Common myeloid progenitor, CD34-positive (primary cell): ENCODE measurements at regions not wholly inside any gene's neighbourhood (a gene's known extent, or its start where the extent isn't known, plus 50 kb on each side); places are given as distances from the start of the nearest gene placed in this dataset.
A peak's percentile ranks its signal among the peaks of the same experiment; 100 is the strongest.

Experiments
- CTCF ChIA-PET: fragments of 350-600 bp; sonication (Branson Sonifier 250); formaldehyde crosslinking; loops from one replicate; lab custom pipeline; 2021; ENCODE audit warnings: antibody characterized with exemption; lab: Charles Lee
- POLR2A ChIA-PET: fragments of 350-600 bp; sonication (Branson Sonifier 250); formaldehyde crosslinking; loops from one replicate; lab custom pipeline; 2021; ENCODE audit warnings: antibody characterized with exemption; lab: Charles Lee
- DNase-seq, 3 donors: peaks; one replicate each; pipeline versions ENCODE4 v3.0.0 to v3.0.0-alpha.2; 2013
- H3K27ac ChIP-seq, 2 experiments: 1 replicate in 1 of 2; 2 replicates in 1 of 2; pipeline ENCODE4 v1.7.0; 2013; ENCODE audit warnings: inconsistent platforms in 2 of 2, low read length in 2 of 2, mild to moderate bottlenecking in 2 of 2, low read depth in 1 of 2, moderate library complexity in 1 of 2; ENCODE audit not compliant: severe bottlenecking in 2 of 2, insufficient read depth in 1 of 2, poor library complexity in 1 of 2
- H3K27me3 ChIP-seq, 5 experiments: replicated peaks in 2 of 5; 1 replicate in 3 of 5; 2 replicates in 2 of 5; pipeline versions ENCODE4 v1.6.1 to v1.7.0; 2013; ENCODE audit warnings: low read length in 4 of 5, mild to moderate bottlenecking in 2 of 5, moderate library complexity in 2 of 5, inconsistent platforms in 1 of 5; ENCODE audit not compliant: insufficient read depth in 5 of 5, control insufficient read depth in 4 of 5
- H3K36me3 ChIP-seq, 4 experiments: 1 replicate in 2 of 4; 2 replicates in 2 of 4; pipeline versions ENCODE4 v1.6.1 to v1.7.0; 2013; ENCODE audit warnings: low read length in 3 of 4, control low read depth in 1 of 4, mild to moderate bottlenecking in 1 of 4; ENCODE audit not compliant: control insufficient read depth in 4 of 4, insufficient read depth in 4 of 4
- H3K4me1 ChIP-seq, 4 experiments: 1 replicate in 3 of 4; 2 replicates in 1 of 4; pipeline versions ENCODE4 v1.6.1 to v1.7.1; 2013; ENCODE audit warnings: low read length in 3 of 4, mild to moderate bottlenecking in 3 of 4, control low read depth in 1 of 4, inconsistent platforms in 1 of 4, moderate library complexity in 1 of 4; ENCODE audit not compliant: control insufficient read depth in 4 of 4, insufficient read depth in 4 of 4; ENCODE audit errors: control extremely low read depth in 1 of 4
- H3K4me3 ChIP-seq, 7 experiments: 1 replicate in 4 of 7; 2 replicates in 3 of 7; pipeline versions ENCODE4 v1.5.1 to v1.7.0; 2013; ENCODE audit warnings: mild to moderate bottlenecking in 7 of 7, low read length in 6 of 7, moderate library complexity in 6 of 7, inconsistent platforms in 2 of 7, low read depth in 2 of 7, control low read depth in 1 of 7; ENCODE audit not compliant: insufficient read depth in 4 of 7, control insufficient read depth in 1 of 7; ENCODE audit errors: extremely low read depth in 1 of 7
- H3K9me3 ChIP-seq, 5 experiments: 1 replicate in 4 of 5; 2 replicates in 1 of 5; pipeline versions ENCODE4 v1.6.1 to v1.7.1; 2013; ENCODE audit warnings: low read length in 4 of 5, mild to moderate bottlenecking in 2 of 5, inconsistent platforms in 1 of 5, low read depth in 1 of 5, moderate library complexity in 1 of 5; ENCODE audit not compliant: control insufficient read depth in 4 of 5, insufficient read depth in 2 of 5; ENCODE audit errors: control extremely low read depth in 1 of 5
- WGBS: methylation state at CpG from one replicate; pipeline ENCODE4 v1.1.5; 2013; ENCODE audit not compliant: insufficient coverage; 5-methylcytosine and 5-hydroxymethylcytosine counted together

DNA sequence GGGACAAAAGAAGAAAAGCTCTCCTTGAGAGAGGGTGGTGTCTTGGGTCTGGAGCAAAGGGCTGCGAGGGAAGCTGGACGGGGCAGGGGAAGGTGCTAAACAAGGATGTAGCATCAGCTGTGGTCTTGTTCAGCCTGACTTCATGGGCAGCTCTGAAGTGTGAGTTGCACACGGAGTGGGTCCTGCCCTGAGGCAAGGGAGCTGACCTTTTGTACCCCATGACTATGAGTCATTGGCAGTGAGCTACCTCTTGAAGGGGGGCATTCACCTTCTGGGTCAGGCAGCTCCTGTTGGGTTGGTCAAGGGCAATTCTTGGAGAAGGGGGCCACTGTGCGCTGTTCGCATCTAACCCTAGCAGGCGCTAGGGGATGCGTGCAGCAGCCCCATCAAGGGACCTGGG lies 151.8 kb downstream of the SMIM20 start:
- no peak for DNase-seq
- no peaks in the 10 kb centered on the region for H3K9me3 ChIP-seq
- H3K27me3 ChIP-seq = peaks cover 0 to 6% (median 0%) of the 10 kb centered on the region in 5 experiments
- ChIA-PET POLR2A (no interaction called here), CTCF (interaction anchor here (1.0 to 1.6 kb wide), 2 partner anchors 259 to 345 kb away, joined by 3 to 5 read pairs; no protein-coding TSS in a partner anchor)
- 100% methylated on average over 2 of the region's 7 CpGs for WGBS
- H3K27ac ChIP-seq = no peak overlapping the region
- no peaks in the 10 kb centered on the region for H3K36me3 ChIP-seq
- H3K4me1 ChIP-seq = no peaks in the 10 kb centered on the region
- no peak overlapping the region for H3K4me3 ChIP-seq

GRCh38 chr4:26067035-26067434 lies 153.0 kb downstream of the SMIM20 start:
- ChIA-PET POLR2A (no interaction called here), CTCF (interaction anchor here (0.9 to 1.3 kb wide), 4 partner anchors 13 to 261 kb away, joined by 3 to 4 read pairs (median 4); no protein-coding TSS in a partner anchor)
- no peaks in the 10 kb centered on the region for H3K36me3 ChIP-seq
- no peak overlapping the region for H3K27ac ChIP-seq
- H3K9me3 ChIP-seq = no peaks in the 10 kb centered on the region
- no peak overlapping the region for H3K4me3 ChIP-seq
- no peaks in the 10 kb centered on the region for H3K4me1 ChIP-seq
- 100% methylated on average over 2 of the region's 5 CpGs for WGBS
- H3K27me3 ChIP-seq = peaks cover 0 to 6% (median 0%) of the 10 kb centered on the region in 5 experiments
- no peak for DNase-seq

DNA sequence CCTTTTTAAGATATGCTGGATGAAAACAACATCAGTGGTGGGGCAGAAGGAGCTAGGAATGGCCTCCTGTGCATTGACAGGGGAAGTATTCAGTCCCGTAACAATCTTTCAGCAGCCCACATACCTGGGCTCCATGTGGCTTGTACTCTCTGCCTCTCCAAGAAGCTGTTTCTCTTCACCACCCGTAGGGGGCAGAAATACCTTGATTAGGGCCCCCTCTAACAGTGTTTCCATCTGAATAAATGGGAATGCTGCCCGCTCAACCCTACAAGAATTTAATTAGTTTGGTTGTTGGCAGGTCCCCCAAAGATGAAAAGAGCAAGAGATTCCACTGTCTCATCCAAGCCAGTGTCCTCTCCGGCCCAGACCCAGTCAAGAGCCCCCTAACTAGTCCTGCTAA lies 155.2 kb downstream of the SMIM20 start:
- H3K27me3 ChIP-seq = peaks cover 0 to 6% (median 0%) of the 10 kb centered on the region in 5 experiments
- no peak overlapping the region for H3K27ac ChIP-seq
- WGBS = 66% methylated on average over 4 of the region's 4 CpGs
- H3K4me1 ChIP-seq = peaks cover 1 to 4% (median 3%) of the 10 kb centered on the region in 4 experiments
- no peak overlapping the region for H3K4me3 ChIP-seq
- ChIA-PET POLR2A (no interaction called here), CTCF (interaction anchor here (0.8 to 1.7 kb wide), 4 partner anchors 10 to 263 kb away, joined by 3 to 4 read pairs (median 4); no protein-coding TSS in a partner anchor)
- DNase-seq = peak in 2 of 3 donors; percentile 9 to 27
- H3K9me3 ChIP-seq = no peaks in the 10 kb centered on the region
- no peaks in the 10 kb centered on the region for H3K36me3 ChIP-seq

DNA sequence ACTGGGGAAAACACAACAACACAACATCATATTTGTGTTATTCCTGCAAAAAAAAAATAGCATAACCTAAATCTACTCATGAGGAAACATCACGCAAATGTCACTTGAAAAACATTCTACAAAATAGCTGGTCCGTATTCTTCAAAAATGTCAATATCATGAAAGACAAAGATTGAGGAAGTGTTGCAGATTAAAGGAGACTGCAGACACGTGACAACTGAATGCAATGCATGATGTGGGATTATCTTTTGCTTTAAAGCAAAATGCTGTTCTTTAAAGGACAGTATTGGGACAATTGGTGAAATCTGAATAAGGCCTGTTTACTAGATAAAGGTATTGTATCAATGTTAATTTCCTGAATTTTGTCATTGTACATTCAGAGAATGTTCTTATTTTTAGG lies 157.7 kb downstream of the SMIM20 start:
- no peak overlapping the region for H3K4me3 ChIP-seq
- H3K9me3 ChIP-seq = peaks cover 0 to 2% (median under 1%) of the 10 kb centered on the region in 5 experiments
- H3K27me3 ChIP-seq = peaks cover 0 to 2% (median 0%) of the 10 kb centered on the region in 5 experiments
- H3K4me1 ChIP-seq = peaks cover 11 to 19% (median 17%) of the 10 kb centered on the region in 4 experiments
- no peak for DNase-seq
- 69% methylated on average over 2 of the region's 3 CpGs for WGBS
- no peak overlapping the region for H3K27ac ChIP-seq
- POLR2A ChIA-PET = no interaction called here
- CTCF ChIA-PET = interaction anchor here (0.6 kb wide), 1 partner anchor 301 kb away, joined by 3 read pairs; no protein-coding TSS in a partner anchor
- H3K36me3 ChIP-seq = no peaks in the 10 kb centered on the region

GRCh38 chr4:26073886-26074560 lies 160.0 kb downstream of the SMIM20 start:
- Histone ChIP-seq H3K9me3 (peaks cover 0 to 6% (median 5%) of the 10 kb centered on the region in 5 experiments), H3K4me3 (peak overlapping the region in 1 of 7 experiments; percentile 22), H3K27ac (peak overlapping the region; percentile 46 to 77), H3K4me1 (peaks cover 11 to 19% (median 17%) of the 10 kb centered on the region in 4 experiments), H3K27me3 (peaks cover 0 to 3% (median 0%) of the 10 kb centered on the region in 5 experiments), H3K36me3 (no peaks in the 10 kb centered on the region)
- WGBS = 96% methylated on average over 4 of the region's 6 CpGs
- ChIA-PET CTCF (interaction anchor here (1.3 kb wide), 1 partner anchor 336 kb away, joined by 3 read pairs; no protein-coding TSS in a partner anchor), POLR2A (no interaction called here)
- no peak for DNase-seq

- DNase-seq = peak; percentile 89 to 96 (median 95)
- WGBS = 55% methylated on average over 6 of the region's 8 CpGs
- H3K4me1 ChIP-seq = peaks cover 11 to 19% (median 17%) of the 10 kb centered on the region in 4 experiments
- POLR2A ChIA-PET = no interaction called here
- no peak overlapping the region for H3K4me3 ChIP-seq
- CTCF ChIA-PET = interaction anchor here (1.3 kb wide), 1 partner anchor 335 kb away, joined by 3 read pairs; no protein-coding TSS in a partner anchor
- peaks cover 0 to 3% (median 2%) of the 10 kb centered on the region in 5 experiments for H3K27me3 ChIP-seq
- peak overlapping the region; percentile 46 to 77 for H3K27ac ChIP-seq
- H3K9me3 ChIP-seq = peaks cover 0 to 6% (median 5%) of the 10 kb centered on the region in 5 experiments
- H3K36me3 ChIP-seq = no peaks in the 10 kb centered on the region
These were observed 160.9 kb downstream of the SMIM20 start for GRCh38 chr4:26074712-26075430.
